ENCODE measurements at regions not wholly inside any gene's neighbourhood (a gene's known extent, or its start where the extent isn't known, plus 50 kb on each side); places are given as distances from the start of the nearest gene placed in this dataset.

DNA sequence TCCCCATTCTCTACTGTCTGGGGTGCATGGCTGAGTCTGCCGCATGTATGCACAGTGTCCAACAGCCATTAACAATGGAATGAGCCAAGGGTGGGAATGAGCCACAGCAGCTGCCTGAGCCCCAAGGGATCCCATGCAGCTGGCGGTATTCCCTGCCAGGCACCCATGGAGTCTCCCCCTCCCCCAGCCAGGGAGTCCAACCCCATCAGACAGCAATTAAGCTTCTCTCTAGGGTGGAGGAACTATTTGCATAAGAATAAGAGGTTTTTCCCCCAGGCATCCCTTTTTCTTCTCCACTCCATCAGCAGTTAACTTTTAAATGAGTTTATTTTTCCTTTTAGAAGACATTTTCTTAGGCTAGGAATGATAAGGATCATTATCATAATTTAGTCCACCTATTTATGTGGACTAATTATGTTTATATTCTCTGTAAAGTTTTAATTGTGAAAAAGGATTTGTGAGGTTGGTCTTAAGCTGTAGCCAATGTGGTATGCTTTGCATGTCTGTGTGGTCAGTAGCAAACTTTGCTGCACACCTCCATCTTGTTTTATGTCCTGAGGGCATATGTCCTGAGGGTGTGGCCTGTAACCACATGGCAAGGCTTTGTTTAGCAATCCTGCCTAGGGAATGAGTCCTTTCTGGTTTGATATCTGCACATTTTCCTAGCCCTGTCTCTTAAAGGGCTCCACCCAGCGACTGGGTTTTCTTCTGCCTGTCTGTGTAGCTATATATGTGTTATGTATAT, 158.9 kb upstream of the OLIG3 start:
- Histone ChIP-seq H3K27me3 (ENCODE audit: insufficient read depth, low read length) (no peaks in the 10 kb centered on the region), H3K4me3 (ENCODE audit: low read length) (no peak overlapping the region), H3K4me1 (ENCODE audit: insufficient read depth, low read length) (no peaks in the 10 kb centered on the region), H3K9me3 (ENCODE audit: low read length) (no peaks in the 10 kb centered on the region), H3K36me3 (ENCODE audit: insufficient read depth, low read length) (no peaks in the 10 kb centered on the region), H2AFZ (ENCODE audit: low read depth, low read length) (no peak overlapping the region)

DNA sequence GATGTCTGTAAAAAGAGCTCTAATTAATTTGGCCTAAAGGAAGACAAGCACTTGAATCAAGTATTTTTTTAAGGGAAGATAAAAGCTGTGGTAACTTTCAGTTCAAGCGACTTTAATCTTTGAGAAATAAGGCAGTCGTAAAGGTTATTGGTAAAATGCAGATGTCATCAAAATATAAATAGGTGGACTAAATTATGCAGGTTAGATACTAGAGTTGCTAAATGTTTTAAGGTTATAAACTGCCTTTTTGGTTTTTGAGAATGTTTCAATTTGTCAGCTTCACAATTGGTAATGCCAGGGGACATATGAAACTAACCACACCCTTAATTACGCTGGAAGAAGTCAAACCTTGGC, 159.5 kb upstream of the OLIG3 start:
- no peak overlapping the region for H2AFZ ChIP-seq (ENCODE audit: low read depth, low read length)
- H3K27me3 ChIP-seq (ENCODE audit: insufficient read depth, low read length) = no peaks in the 10 kb centered on the region
- H3K9me3 ChIP-seq (ENCODE audit: low read length) = no peaks in the 10 kb centered on the region
- H3K4me1 ChIP-seq (ENCODE audit: insufficient read depth, low read length) = no peaks in the 10 kb centered on the region
- no peak overlapping the region for H3K4me3 ChIP-seq (ENCODE audit: low read length)
- no peaks in the 10 kb centered on the region for H3K36me3 ChIP-seq (ENCODE audit: insufficient read depth, low read length)

DNA sequence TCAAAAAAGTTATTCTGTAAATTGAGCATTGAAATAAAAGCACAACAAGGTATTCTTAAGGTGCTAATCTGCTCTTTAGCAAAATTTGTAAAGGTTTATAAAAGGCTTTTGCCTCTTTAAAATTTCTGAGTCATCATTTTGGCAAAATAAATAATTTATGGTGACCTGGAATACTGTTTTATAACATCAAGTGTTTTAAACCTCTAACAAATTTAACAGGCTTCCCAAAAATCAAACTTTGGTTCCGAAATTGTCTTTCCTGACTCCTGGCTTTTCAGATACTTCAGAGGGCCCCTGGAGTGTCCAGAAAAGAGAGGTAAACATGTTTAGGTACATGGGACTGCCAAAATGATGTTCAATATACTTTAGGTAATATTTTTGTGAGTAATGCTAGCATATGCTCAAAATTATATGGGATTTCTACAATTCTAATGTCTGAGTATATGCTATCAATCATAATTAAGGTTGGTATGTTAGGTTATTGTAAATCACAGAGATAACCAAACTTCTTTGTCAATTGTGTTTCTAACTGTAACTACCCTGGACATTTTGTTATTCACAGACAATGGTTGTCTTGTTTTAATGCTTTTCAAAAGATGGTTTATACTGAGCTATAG, 160.3 kb upstream of the OLIG3 start:
- Histone ChIP-seq H3K9me3 (ENCODE audit: low read length) (no peaks in the 10 kb centered on the region), H3K4me1 (ENCODE audit: insufficient read depth, low read length) (no peaks in the 10 kb centered on the region), H3K4me3 (ENCODE audit: low read length) (no peak overlapping the region), H3K36me3 (ENCODE audit: insufficient read depth, low read length) (no peaks in the 10 kb centered on the region), H3K27me3 (ENCODE audit: insufficient read depth, low read length) (no peaks in the 10 kb centered on the region), H2AFZ (ENCODE audit: low read depth, low read length) (no peak overlapping the region)

DNA sequence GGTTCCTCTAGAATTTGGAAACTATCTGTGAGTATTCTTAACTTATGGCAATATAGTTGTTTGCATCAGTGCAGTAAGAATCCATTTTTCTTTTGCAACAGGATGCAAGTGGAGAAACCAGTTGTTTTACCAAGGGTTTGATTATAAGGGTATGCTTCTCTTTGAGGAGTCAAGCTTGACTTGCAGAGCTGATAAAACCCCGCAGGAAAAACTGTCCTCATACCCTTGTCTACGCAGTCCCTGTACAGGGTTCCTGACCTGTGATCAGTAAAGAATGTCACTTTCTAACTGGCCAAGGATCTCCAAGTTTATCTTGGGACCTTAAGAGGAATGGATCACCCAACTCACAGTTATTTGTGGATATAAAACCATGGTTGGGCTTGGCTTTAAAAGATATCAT, 161.1 kb upstream of the OLIG3 start:
- Histone ChIP-seq H3K36me3 (ENCODE audit: insufficient read depth, low read length) (no peaks in the 10 kb centered on the region), H3K4me1 (ENCODE audit: insufficient read depth, low read length) (no peaks in the 10 kb centered on the region), H3K27me3 (ENCODE audit: insufficient read depth, low read length) (no peaks in the 10 kb centered on the region), H2AFZ (ENCODE audit: low read depth, low read length) (no peak overlapping the region), H3K9me3 (ENCODE audit: low read length) (no peaks in the 10 kb centered on the region), H3K4me3 (ENCODE audit: low read length) (no peak overlapping the region)

DNA sequence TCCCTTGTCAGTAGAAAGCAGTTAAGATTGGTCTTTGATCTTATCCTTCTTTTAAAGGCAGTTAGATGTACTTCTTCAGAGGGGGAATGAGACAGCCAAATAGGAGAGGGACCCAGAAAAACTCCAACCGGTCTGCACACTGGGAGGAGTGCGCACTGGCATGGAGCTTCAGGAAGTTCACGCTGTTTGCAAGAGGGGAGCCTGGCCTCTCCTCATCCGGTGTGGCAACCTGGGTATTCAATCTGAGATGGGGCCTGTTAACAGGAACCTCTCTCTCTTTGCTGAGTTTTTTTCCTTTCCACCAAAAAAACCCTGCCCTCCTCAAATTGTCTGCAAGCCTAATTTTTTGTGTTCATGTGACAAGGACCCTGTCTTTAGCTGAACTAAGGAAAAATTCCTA, 162.5 kb upstream of the OLIG3 start:
- no peaks in the 10 kb centered on the region for H3K27me3 ChIP-seq (ENCODE audit: insufficient read depth, low read length)
- H2AFZ ChIP-seq (ENCODE audit: low read depth, low read length) = no peak overlapping the region
- H3K4me3 ChIP-seq (ENCODE audit: low read length) = no peak overlapping the region
- H3K36me3 ChIP-seq (ENCODE audit: insufficient read depth, low read length) = no peaks in the 10 kb centered on the region
- no peaks in the 10 kb centered on the region for H3K9me3 ChIP-seq (ENCODE audit: low read length)
- no peaks in the 10 kb centered on the region for H3K4me1 ChIP-seq (ENCODE audit: insufficient read depth, low read length)

DNA sequence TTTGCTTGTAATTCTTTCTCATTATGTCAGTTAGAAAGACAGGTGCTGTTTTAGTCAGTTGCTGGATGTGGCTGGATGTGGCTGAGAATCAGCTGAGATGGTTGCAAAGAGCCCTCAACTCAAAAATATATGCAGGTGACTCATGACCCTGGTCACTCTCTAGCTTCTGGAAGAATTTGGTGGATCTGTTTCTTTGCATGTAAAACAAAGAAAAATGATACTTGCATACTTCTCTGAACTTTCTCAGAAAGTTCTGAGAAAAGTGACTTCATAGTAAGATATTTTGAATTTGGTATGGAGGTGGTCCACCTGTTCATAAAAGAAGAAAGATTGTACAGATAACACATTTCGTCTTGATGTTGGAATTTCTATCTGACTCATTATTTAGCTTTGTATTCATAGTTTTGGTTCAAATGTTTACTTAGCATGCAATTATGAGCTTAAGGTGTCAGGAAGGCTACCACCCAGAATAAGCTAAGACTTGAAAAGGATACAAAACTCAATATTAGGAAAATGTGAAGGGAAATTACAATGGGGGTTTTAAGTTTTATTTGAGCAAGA, 163.2 kb upstream of the OLIG3 start:
- Histone ChIP-seq H3K36me3 (ENCODE audit: insufficient read depth, low read length) (no peaks in the 10 kb centered on the region), H3K27me3 (ENCODE audit: insufficient read depth, low read length) (no peaks in the 10 kb centered on the region), H3K9me3 (ENCODE audit: low read length) (no peaks in the 10 kb centered on the region), H3K4me1 (ENCODE audit: insufficient read depth, low read length) (no peaks in the 10 kb centered on the region), H3K4me3 (ENCODE audit: low read length) (no peak overlapping the region), H2AFZ (ENCODE audit: low read depth, low read length) (no peak overlapping the region)

DNA sequence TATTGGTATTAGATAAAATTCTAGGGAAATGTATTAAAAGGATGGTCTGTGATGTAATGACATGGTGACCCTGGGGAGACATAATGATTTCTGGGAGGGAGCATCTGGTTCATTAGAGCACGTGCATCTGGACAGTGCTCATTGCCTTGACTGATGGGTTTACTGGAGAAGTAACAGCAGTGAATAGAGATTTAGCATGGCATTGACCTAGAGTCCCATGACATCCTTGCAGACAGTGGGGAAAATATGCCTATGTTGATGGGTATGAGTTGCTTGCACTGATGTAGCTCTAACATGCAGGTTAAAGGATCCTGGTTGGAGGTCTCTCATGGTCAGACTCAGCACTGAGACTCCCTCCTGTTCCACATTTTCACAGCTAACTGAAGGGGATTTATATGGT, 164.1 kb upstream of the OLIG3 start:
- H3K4me1 ChIP-seq (ENCODE audit: insufficient read depth, low read length) = no peaks in the 10 kb centered on the region

DNA sequence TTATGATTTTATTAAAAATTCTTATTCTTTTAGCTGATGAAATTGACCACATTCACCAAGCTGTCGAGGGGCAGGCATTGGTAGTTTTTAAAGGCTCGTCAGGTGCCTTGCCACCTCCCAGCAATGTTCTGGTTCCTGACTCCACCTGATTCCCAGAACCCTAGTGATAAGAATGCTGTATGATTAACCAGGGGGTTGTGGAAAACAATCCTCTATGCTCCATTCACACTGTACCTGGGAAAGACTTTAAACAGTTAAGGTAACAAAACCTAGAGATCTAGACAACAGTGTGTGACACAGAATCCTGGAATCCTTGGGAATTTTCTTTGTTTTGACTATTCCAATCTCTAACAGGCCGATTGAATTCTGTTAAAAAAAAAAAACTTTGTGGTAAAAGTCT, 165.7 kb upstream of the OLIG3 start:
- Histone ChIP-seq H3K9me3 (ENCODE audit: low read length) (no peaks in the 10 kb centered on the region), H3K36me3 (ENCODE audit: insufficient read depth, low read length) (no peaks in the 10 kb centered on the region), H3K27me3 (ENCODE audit: insufficient read depth, low read length) (no peaks in the 10 kb centered on the region), H3K4me3 (ENCODE audit: low read length) (no peak overlapping the region), H3K4me1 (ENCODE audit: insufficient read depth, low read length) (no peaks in the 10 kb centered on the region), H2AFZ (ENCODE audit: low read depth, low read length) (no peak overlapping the region)

More for the DNA sequence above, 164.1 kb upstream of the OLIG3 start:
- Histone ChIP-seq H3K9me3 (ENCODE audit: low read length) (no peaks in the 10 kb centered on the region), H2AFZ (ENCODE audit: low read depth, low read length) (no peak overlapping the region), H3K27me3 (ENCODE audit: insufficient read depth, low read length) (no peaks in the 10 kb centered on the region), H3K36me3 (ENCODE audit: insufficient read depth, low read length) (no peaks in the 10 kb centered on the region), H3K4me3 (ENCODE audit: low read length) (no peak overlapping the region)

DNA sequence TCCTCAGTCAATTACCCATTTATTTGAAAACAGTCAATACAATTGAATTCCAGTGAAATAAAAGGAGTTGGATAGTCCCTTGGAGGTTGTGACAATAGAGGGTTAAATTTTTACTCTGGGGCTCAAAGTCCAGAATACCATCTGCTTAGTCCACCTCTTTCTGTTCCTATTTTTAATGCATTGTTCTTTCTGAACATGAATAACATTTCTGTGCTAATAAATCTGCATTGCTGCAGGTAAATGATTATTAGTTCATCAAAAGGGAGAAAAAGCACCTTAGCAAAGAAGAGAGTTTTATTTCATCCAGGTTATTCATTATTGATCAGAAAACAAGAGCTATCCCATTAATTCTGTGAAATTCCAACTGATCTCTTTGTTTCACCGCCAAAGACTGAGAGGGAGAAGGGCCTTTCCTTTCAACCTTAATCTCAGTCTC, 166.1 kb upstream of the OLIG3 start:
- Histone ChIP-seq H3K4me3 (ENCODE audit: low read length) (no peak overlapping the region), H3K9me3 (ENCODE audit: low read length) (no peaks in the 10 kb centered on the region)

DNA sequence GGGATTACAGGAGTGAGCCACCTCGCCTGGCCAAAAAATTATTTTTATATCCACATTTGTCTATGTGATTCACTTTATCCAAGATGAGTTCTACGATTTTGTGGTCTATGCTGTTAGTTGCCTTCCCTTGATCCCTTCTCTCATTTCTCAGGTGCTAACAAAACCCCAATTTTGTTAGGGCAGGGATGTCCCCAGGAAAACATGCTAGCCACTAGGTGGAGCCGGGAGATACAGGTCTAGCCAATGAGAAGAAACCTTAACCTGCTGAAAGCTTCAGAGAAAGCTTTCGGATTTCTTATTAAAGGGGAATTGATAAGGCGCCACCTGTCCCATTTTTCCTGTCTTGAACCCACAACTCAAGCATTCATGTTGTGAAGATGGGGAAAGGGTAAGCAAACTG, 167.4 kb upstream of the OLIG3 start:
- H3K4me3 ChIP-seq (ENCODE audit: low read length) = no peak overlapping the region
- no peaks in the 10 kb centered on the region for H3K36me3 ChIP-seq (ENCODE audit: insufficient read depth, low read length)
- no peaks in the 10 kb centered on the region for H3K9me3 ChIP-seq (ENCODE audit: low read length)
- H3K27me3 ChIP-seq (ENCODE audit: insufficient read depth, low read length) = no peaks in the 10 kb centered on the region
- no peak overlapping the region for H2AFZ ChIP-seq (ENCODE audit: low read depth, low read length)
- H3K4me1 ChIP-seq (ENCODE audit: insufficient read depth, low read length) = no peaks in the 10 kb centered on the region

More for the DNA sequence above, 166.1 kb upstream of the OLIG3 start:
- Histone ChIP-seq H2AFZ (ENCODE audit: low read depth, low read length) (no peak overlapping the region), H3K27me3 (ENCODE audit: insufficient read depth, low read length) (no peaks in the 10 kb centered on the region), H3K4me1 (ENCODE audit: insufficient read depth, low read length) (no peaks in the 10 kb centered on the region), H3K36me3 (ENCODE audit: insufficient read depth, low read length) (no peaks in the 10 kb centered on the region)

DNA sequence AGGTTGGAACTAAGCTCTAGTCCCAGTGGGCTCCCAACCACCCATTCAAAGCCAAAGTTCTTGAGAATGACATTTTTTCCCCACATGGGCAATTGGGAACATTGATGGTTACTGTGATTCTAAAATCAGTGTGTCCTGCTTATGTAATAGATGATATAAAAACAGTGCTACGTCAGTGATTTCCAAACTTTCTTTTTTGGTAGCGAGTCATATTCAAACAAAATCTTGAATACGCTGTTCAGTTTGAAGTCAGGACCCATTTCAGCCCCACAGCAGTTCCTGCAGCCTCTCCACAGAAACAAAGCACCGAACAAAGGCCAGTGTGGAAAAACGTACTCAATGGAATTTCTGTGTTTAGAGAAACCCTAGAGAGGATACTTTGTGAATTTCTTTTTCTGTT, 170.0 kb upstream of the OLIG3 start:
- Histone ChIP-seq H3K36me3 (ENCODE audit: insufficient read depth, low read length) (no peaks in the 10 kb centered on the region), H3K4me3 (ENCODE audit: low read length) (no peak overlapping the region), H2AFZ (ENCODE audit: low read depth, low read length) (no peak overlapping the region), H3K4me1 (ENCODE audit: insufficient read depth, low read length) (no peaks in the 10 kb centered on the region), H3K9me3 (ENCODE audit: low read length) (no peaks in the 10 kb centered on the region), H3K27me3 (ENCODE audit: insufficient read depth, low read length) (no peaks in the 10 kb centered on the region)

DNA sequence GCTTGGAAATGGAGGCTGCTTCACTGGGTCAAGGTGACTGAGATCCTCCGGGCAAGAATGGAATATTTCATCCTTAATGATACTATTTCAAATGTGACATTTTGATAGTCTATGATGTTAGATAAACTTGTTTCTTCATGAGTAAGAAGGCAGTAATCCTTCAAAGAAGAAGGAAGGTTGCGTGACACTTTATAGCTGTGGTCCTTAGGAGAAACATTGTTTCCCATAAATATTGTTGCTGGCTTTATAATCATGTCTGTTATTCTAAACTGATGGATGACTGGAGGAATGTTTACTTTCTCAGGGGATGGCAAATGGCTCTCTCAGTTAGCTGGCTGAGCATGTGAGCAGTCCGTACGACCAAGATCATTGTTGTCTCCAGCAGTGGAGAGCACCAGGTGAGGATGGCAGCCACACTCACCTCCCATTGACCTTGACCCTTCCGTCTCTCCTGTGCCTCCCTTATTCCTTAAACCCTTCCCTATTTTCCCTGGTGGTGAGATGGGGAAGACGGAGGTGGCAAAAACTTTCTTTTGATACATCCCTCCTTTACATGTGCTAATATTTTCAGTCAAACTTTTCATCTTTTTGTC, 171.2 kb upstream of the OLIG3 start:
- Histone ChIP-seq H3K27me3 (ENCODE audit: insufficient read depth, low read length) (no peaks in the 10 kb centered on the region), H2AFZ (ENCODE audit: low read depth, low read length) (no peak overlapping the region), H3K4me3 (ENCODE audit: low read length) (no peak overlapping the region), H3K36me3 (ENCODE audit: insufficient read depth, low read length) (no peaks in the 10 kb centered on the region), H3K9me3 (ENCODE audit: low read length) (no peaks in the 10 kb centered on the region), H3K4me1 (ENCODE audit: insufficient read depth, low read length) (no peaks in the 10 kb centered on the region)

DNA sequence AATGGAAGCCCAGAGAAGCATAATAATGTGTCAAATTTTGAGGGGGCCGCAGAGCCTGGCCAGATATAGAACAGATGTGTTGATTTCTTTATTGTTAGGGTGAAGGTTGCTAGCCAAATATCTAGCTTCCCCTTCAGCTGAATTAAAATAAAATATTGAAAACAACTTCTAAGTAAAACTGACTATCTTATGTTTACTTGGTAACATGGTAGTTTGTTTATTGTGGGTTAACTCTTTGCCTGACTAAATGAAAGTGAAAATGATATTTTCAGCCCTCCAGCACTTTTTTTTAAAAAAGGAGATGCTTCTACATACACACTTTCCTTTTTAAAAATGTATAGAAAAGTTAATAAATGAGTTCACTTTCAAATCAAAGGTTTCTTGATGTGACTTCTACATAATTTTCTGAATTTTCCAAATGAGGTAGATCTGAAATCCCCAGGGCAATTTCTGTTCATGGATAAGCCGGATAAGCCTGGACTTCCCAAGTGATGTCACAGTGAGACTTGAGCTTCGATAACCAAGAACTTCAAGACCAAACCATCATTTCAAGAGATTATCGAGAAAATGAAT, 172.1 kb upstream of the OLIG3 start:
- Histone ChIP-seq H3K9me3 (ENCODE audit: low read length) (no peaks in the 10 kb centered on the region), H3K36me3 (ENCODE audit: insufficient read depth, low read length) (no peaks in the 10 kb centered on the region), H3K27me3 (ENCODE audit: insufficient read depth, low read length) (no peaks in the 10 kb centered on the region), H3K4me3 (ENCODE audit: low read length) (no peak overlapping the region), H3K4me1 (ENCODE audit: insufficient read depth, low read length) (no peaks in the 10 kb centered on the region), H2AFZ (ENCODE audit: low read depth, low read length) (no peak overlapping the region)

All from neuron (in vitro differentiated cells).